Forelimb muscle (tissue), 1 donor: ENCODE measurements at regions not wholly inside any gene's neighbourhood (a gene's known extent, or its start where the extent isn't known, plus 50 kb on each side); places are given as distances from the start of the nearest gene placed in this dataset.
"Not testable (repeated sequence)": the region's sequence is repeated elsewhere in the genome, so short reads cannot be mapped to it uniquely, and the experiment has no call there.

Experiments
- DNase-seq: peaks from one replicate; pipeline ENCODE4 v3.0.0-alpha.2; 2013; ENCODE audit warnings: low read depth

DNA sequence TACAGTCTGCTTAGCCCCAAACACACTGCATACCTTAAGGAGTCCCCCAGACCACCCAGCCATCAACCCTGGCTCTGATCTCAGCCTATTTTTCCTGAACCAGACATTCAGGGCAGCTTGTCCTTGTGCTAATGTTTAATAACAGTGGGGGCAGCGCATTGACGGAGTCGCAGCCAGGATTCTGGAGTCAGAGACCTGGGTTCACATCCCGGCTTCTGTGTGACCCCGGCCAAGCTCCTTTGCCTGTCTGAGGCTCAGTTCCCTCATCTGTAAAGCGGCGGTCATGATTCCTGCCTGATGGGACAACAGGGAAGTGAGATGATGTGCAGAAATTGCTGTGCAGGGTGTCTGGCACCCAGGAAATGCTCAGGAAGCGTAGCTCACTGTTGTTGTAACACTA lies 63.1 kb downstream of the MATN1 start:
- no peak for DNase-seq

DNA sequence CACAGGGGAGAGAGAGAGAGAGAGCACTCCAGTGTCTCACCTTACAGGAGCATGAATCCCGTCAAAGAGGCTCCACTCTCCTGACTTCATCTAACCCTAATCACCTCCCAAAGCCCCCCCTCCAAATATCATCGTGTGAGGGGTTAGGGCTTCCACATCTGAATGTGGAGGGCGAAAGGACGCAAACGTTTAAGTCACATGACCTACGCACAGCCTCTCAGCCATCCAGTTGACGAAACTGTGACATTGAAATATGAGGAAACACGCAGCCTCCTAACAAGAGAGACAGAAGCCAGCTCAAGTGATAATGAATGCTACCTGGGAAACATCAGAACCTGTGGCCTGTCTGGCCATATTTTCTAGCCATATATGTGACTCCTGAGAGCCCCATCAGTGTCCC lies 63.7 kb downstream of the MATN1 start:
- DNase-seq = no peak

GRCh38 chr1:30658375-30658774 lies 65.0 kb downstream of the MATN1 start:
- DNase-seq = not testable (repeated sequence)

GRCh38 chr1:30658014-30658336 lies 65.4 kb downstream of the MATN1 start:
- no peak for DNase-seq

- no peak for DNase-seq
These were observed 66.0 kb downstream of the MATN1 start for GRCh38 chr1:30657131-30658013.

DNA sequence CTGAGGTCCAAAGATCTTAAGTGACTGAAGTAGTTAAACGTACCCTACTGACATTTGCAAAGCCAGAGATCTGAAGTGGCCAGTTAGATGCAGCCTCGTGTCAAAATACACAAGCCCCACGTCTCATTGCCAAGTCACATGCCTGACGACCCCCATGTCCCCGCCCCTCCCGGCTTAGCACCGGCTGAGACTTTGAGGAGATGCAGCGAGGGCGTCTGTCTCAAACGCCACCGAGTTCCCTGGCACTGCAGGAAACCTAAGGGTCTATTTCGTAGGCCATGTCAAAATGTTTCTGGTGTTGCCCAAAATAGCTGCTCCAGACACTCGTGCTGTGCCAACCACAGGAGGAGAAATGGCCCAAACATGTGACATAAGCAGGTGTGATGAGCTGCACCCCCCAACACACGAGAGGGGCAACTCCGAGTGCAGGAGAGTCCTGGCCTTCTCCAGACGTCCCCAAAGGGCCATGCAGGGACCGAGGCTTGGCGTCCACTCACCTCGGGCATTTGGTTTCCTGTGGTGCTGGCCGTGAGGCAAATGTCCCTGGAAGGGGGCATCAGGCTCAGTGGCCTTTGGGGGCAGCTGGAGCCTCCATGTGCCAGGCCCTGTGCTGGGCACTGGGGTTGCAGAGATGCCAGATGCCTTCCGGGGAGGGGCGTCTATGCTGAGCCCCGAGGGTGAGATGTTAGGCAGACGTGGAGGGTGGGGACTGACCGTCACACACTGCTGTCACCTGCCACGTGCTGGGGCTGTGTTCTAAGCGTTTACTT lies 67.0 kb downstream of the MATN1 start:
- no peak for DNase-seq

GRCh38 chr1:30655672-30656071 lies 67.7 kb downstream of the MATN1 start:
- no peak for DNase-seq

- DNase-seq = no peak
These were observed 69.2 kb downstream of the MATN1 start for GRCh38 chr1:30654188-30654587.

- no peak for DNase-seq
These were observed 71.1 kb downstream of the MATN1 start for GRCh38 chr1:30652152-30652841.

DNA sequence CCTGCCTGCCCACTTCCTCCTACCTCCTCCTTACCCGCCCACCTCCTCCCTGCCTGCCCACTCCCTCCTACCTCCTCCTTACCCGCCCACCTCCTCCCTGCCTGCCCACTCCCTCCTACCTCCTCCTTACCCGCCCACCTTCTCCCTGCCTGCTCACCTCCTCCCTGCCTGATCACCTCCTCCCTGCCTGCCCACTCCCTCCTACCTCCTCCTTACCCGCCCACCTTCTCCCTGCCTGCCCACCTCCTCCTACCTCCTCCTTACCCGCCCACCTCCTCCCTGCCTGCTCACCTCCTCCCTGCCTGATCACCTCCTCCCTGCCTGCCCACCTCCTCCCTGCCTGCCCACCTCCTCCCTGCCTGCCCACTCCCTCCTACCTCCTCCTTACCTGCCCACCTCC lies 72.0 kb downstream of the MATN1 start:
- DNase-seq = not testable (repeated sequence)

- DNase-seq = no peak
These were observed 72.4 kb downstream of the MATN1 start for GRCh38 chr1:30650968-30651320.

DNA sequence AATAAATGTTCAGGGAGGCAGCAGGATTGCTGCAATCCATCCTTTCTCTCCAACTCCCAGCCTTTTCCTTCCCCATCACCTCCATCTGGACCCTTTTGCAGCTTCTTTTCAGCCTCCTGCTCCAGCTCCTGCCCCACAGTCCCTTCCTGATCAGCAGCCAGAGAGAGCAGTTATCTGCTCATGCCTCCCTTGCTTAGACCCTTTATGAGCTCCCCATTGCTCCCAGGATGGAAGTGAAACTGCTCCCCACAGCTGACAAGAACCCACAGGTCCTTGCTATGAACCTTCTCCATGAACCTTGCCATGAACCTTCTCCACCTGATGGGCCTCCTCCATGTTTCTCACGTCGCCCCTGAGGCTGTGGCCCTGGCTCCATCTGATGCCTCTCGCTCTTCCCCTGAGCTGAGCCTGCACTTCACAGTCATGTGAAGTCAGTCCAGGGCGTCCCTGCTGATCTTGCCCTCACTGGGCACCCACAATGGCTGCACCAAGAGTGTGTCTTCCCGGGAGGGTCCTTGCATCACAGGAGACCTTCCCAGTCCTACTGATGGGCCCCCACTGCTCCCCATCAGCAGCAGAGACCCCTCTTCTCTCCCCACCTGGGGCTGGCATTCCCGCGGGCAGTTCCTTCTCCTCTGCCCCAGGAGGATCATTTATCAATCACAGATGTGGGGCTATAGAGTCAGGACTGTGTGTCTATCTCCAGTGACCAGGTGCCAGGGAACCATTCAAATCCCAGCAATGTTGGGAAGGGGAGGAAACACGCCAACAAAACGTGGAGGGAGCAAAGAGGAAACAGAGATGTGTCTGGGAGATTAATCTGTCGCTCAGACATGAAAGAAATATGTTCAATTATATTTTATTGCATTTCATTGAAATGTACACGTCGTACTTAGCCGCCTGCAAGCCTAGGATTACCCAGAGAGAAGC lies 73.1 kb downstream of the MATN1 start:
- DNase-seq = no peak

DNA sequence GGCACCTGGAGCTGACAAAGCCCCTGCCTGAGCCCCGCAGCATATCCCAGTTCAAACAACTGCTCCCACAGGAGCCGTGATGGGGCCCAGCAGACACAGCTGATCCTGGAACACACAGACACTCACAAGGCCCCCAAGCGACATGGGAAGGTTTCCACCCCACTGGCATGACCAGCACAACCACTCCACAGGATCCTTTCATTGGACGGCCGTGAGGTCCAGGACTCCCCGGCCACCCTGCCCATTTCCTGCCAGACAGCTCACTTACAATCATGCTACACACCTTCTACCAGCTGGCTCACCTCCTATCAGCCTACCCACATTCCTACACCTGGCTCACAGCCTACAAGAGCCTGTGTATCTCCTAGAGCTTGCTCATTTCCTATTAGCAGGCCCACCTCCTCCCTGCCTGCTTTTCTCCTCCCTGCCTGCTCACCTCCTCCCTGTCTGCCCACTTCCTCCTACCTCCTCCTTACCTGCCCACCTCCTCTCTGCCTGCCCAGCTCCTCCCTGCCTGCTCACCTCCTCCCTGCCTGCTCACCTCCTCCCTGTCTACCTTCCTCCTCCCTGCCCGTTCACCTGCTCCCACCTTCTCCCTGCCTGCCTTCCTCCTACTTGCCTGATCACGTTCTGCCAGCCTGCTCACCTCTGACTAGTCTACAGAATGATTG lies 73.9 kb downstream of the MATN1 start:
- no peak for DNase-seq

DNA sequence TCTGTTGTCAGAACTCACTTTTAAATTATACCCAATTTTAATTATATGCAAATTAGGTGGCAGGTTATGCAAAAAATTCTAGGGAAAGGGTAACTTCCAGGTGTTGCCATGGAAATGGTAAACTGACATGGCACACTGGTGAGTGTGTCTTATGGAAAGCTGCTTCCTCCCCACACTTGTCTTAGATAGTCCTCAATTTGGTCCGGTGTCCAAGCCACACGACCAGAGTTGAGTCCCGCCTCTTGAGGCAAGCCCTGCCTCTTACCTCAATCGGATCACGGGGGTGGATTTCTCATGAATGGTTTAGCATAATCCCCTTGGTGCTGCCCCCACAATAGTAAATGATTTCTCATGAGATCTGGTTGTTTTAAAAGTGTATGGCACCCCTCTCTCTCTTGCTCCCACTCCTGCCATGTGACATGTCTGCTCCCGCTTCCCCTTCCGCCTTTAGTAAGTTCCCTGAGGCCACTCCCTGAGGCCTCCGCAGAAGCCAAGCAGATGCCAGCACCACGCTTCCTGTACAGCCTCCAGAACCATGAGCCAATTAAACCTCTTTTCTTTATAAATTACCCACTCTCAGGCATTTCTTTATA lies 74.9 kb downstream of the MATN1 start:
- no peak for DNase-seq

DNA sequence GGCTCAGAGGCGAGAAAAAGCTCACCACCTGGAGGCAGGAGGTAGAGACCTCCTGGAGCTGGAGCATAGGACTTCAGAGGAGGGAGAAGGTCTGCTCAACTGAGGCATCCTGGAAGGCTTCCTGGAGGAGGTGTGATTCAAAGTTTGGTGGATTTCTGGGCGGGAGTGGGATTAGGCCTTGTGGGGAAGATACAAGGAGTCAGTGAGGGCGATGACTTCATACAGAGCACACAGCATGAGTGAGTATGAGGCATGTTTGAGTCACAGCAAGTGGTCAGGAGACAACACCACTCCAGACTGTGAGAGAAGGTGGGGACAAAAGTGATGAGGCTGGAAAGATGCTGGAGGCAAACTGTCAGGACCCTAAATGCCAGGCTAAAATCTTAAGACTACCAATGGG lies 77.6 kb downstream of the MATN1 start:
- DNase-seq = no peak

- no peak for DNase-seq
These were observed 80.8 kb downstream of the MATN1 start for GRCh38 chr1:30642391-30643120.

- DNase-seq = no peak
These were observed 81.6 kb downstream of the MATN1 start for GRCh38 chr1:30641572-30642353.

- no peak for DNase-seq
These were observed 83.4 kb downstream of the MATN1 start for GRCh38 chr1:30639881-30640452.

- DNase-seq = no peak
These were observed 84.6 kb downstream of the MATN1 start for GRCh38 chr1:30638811-30639210.
